GM19438 (cell line): ENCODE measurements at regions not wholly inside any gene's neighbourhood (a gene's known extent, or its start where the extent isn't known, plus 50 kb on each side); places are given as distances from the start of the nearest gene placed in this dataset.

Experiments used
- ATAC-seq: cut with Tn5 transposase; IDR thresholded peaks from one replicate; pipeline ENCODE4 v1.9.1; 2021; ENCODE audit warnings: low read depth; ENCODE audit not compliant: unreplicated experiment

- no peak for ATAC-seq
These were observed 264.4 kb downstream of the FOXG1 start for GRCh38 chr14:29030970-29031369.

DNA sequence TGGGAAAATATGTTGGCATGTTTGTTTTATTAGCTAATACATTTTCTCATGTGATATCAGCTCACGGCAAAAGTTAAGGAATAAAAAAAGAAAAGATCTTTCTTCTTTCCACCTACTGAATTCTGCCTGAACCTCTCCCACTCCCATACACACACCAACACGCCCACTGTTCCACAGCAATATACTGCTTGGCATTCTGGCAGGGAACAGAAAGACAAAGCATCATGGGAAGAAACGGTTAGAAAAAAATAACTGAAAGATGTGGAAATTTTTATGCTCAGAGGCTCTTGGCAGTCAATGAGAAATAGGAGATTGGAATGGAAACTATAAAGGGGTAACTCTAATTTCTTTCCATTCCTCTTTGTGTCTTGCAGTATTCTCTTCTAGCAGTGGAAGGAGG lies 268.5 kb downstream of the FOXG1 start:
- ATAC-seq, result no peak

GRCh38 chr14:29037411-29037810 lies 270.8 kb downstream of the FOXG1 start:
- ATAC-seq, result no peak

DNA sequence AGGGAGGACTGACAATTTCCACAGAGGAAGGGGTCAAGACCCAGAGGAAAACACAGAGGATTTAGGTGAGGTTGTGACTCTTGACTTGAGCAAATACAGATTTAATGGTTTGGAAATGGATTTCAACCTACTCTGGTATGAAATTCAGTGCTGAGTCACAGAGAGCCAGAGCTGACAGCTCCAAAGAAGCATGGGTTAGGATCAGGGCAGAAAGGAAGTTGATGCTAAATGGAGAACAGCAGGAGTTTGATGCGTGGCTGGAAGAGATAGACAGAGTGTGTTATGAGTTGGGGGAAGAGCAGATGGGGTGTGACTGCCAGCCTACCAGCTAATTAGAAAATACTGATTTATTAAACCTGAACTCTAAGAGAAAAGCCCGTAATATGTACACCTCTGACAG lies 272.6 kb downstream of the FOXG1 start:
- no peak for ATAC-seq

GRCh38 chr14:29042551-29042950 lies 276.0 kb downstream of the FOXG1 start:
- ATAC-seq, result no peak

GRCh38 chr14:29043737-29044136 lies 277.1 kb downstream of the FOXG1 start:
- ATAC-seq, result no peak

- ATAC-seq, result no peak
These were observed 278.6 kb downstream of the FOXG1 start for GRCh38 chr14:29045237-29045636.

DNA sequence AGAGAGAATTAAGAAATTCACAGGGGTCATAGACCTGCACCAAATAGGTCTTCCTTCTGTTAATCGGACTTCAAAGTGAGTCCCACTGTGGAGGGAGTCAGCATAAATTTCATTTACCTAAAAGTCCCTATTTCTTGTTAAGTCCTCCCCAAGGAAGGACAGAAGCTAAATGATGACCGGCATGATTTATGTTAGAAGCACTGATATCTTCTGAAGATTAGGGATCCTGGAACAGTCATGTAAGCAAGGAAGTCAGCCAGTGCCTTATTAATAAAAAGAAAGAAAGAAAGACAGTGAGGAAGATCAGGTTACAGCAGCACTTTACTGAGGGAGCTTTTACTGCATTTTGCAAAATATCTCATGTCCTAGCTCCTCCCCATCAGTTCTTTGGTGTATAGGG lies 287.5 kb downstream of the FOXG1 start:
- no peak for ATAC-seq

DNA sequence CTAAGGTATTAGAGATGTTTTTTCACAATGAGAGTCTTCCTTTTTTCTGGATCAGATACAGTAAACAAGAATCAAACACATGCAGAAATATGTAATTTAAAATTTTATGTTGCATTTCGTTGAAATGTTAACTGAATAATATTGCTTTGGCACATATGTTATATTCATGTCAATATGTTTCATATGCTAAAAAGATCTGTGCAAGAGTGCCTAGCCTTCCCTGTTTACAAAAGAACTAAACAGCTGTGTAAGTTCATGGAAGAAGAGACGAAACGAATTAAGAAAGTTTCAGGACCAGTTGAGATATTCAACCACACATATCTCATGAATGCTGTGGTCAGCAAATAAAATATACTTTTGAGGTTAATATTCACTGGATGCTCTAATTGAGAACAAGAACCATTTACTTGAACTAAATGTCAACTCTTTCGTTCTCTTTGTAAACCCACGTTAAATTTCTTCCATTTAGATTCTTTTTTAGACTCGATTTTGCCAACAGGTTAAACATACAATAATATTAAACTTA lies 289.5 kb downstream of the FOXG1 start:
- no peak for ATAC-seq

- ATAC-seq, result no peak
These were observed 295.1 kb downstream of the FOXG1 start for GRCh38 chr14:29061702-29062101.

DNA sequence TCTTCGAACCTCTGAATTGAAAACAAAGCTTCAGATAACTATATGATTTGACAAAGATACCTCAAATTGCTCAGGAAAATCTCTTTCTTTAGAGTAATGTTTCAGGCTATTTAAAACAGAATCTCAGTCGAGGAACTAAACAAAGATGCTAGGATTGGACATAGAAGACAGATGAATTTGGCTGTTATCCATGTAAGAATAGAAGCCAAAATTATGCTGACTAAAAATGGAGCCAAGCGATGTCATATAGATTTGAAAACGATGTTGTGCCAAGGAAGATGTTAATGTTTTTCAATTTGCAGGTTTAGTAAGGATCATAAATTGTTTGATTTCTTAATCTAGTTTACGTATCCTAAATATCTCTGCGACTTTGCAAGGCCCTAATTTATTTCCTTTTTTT lies 295.9 kb downstream of the FOXG1 start:
- no peak for ATAC-seq

GRCh38 chr14:29062976-29063375 lies 296.4 kb downstream of the FOXG1 start:
- ATAC-seq, result no peak

- ATAC-seq, result no peak
These were observed 297.8 kb downstream of the FOXG1 start for GRCh38 chr14:29064305-29064900.

- ATAC-seq, result no peak
These were observed 302.6 kb downstream of the FOXG1 start for GRCh38 chr14:29069228-29069627.

- no peak for ATAC-seq
These were observed 309.2 kb downstream of the FOXG1 start for GRCh38 chr14:29075761-29076160.

DNA sequence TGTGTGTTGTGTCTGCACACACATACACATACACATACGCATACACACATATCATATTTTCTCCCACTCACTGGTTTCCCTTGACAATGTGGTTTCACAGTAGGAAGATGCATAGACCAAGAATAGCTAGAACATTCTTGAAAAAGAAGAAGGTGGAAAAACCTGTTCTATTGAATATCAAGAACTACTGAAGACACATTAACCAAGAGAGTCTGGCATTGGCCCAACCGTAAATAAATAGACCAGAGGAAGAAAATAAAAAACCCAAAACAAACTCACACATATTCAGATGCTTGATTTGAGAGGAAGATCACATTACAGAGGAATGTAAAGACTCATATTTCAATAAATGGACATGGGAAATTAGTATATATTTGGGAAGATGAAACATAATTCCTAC lies 311.3 kb downstream of the FOXG1 start:
- ATAC-seq, result no peak

DNA sequence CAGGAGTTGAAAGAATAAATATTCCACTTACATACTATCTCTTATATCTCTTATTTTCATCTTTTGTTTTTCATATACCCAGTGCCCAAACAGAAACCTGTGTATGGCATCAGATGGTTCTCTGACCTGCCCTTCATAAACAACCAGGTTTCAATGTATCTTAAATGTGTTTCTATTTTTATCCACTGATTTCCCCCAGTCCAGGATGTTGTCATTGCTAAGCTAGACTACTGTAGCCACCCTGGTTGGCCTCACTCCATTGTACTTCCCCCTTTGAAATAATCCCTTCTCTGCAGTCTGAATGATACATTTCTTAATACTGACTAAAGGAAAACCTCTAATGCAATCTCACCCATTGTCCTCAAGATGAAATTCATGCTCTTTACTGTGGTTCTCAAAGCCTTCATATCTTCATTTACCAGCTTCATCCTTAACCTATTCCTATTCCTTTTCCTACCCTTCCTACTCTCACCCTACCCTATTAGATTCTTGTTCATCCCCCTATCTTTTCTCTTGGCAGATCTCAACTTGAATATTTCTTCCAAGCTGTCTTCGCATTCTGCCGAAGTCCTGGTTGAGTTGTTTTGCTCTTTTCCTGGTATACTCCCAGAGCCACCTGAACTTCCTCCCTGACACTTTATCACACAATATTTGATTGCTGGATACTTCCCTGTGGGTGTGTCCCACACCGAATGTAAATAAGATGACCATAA lies 312.4 kb downstream of the FOXG1 start:
- no peak for ATAC-seq

DNA sequence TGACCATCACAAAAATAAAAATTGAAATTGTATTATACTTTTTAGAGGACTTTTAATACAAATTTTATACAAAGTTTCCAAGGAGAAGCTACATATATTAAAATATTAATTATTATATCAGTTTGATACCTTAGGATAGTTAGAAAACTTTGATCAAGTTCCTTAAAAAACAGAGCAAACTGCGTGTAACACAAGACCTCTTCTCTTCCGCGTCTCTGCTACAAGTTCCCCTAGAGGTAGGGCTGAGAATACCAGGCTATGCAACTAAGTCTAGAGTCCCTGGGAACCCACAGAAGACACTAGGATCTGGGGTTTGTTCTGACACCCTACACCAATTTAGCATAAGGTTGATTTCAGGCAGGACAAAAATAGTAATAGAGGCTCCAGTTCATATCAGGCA lies 319.0 kb downstream of the FOXG1 start:
- ATAC-seq, result no peak

GRCh38 chr14:29089849-29090248 lies 323.3 kb downstream of the FOXG1 start:
- no peak for ATAC-seq

GRCh38 chr14:29092121-29092520 lies 325.5 kb downstream of the FOXG1 start:
- ATAC-seq, result no peak

DNA sequence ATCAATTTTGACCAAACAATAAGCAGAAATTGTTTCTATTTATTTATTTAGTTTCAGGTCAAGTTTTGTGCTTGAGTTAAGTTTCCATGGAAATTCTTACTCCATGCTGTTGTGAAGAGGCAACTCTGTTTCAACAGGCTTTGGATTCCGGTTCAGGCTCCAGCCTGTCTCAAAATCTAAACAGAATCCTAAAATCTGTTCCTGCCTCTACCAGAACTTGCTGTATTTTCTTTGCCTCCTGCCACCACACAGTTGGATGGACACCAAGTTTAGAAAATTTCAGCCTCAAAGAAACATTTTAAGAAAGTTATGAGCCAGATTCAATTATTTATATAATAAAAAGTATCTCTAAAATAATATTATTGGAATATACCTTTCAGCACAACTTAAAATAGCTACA lies 330.9 kb downstream of the FOXG1 start:
- no peak for ATAC-seq

DNA sequence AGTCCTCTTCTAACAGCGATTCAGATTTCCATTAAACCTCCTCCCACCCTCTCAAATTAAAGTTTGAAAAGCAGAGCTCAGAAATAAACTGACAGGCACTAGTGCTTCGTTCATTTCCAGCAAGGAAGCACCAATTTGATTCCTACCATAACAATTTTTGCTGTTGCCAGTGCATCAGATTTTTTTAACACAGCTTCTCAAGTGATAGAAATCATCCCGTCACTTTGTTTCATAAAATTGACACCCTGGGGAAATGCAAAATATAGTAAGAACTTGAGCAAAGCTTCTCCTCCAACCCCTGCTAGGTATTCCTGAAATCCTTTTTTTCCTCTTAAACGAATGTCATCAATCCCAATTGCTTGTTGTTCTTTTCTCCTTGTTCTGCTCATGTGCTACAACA lies 332.1 kb downstream of the FOXG1 start:
- ATAC-seq, result no peak
